PC-9 (cell line): ENCODE measurements at regions not wholly inside any gene's neighbourhood (a gene's known extent, or its start where the extent isn't known, plus 50 kb on each side); places are given as distances from the start of the nearest gene placed in this dataset.

ENCODE experiments used
- BruUV-seq: library from RNA; stranded (reverse); fragments of 400-500 nt; replicated peaks from 2 replicates; lab custom pipeline; 2021; lab: Mats Ljungman, UMichigan
- CTCF ChIA-PET: fragments of 300-600 bp; sonication (Branson Sonifier 250); formaldehyde crosslinking; loops from one replicate; lab custom pipeline; 2022; ENCODE audit warnings: antibody characterized with exemption; lab: Charles Lee
- POLR2A ChIA-PET: fragments of 300-600 bp; sonication (Branson Sonifier 250); formaldehyde crosslinking; loops from one replicate; lab custom pipeline; 2022; ENCODE audit warnings: antibody characterized with exemption; ENCODE audit not compliant: unreplicated experiment; lab: Charles Lee
- DNase-seq, 2 experiments: peaks; one replicate each; pipeline versions ENCODE4 v3.0.0 to v3.0.0-alpha.2; 2015 to 2022; ENCODE audit warnings: mixed read lengths in 1 of 2
- H2AFZ ChIP-seq: fragments of 200-600 bp; sonication (generic); 2 replicates; pipeline ENCODE4 v1.8.1; 2017; ENCODE audit warnings: antibody characterized with exemption
- H3F3A ChIP-seq: fragments of 200-600 bp; sonication (generic); 2 replicates; pipeline ENCODE4 v1.8.1; 2017; ENCODE audit warnings: antibody characterized with exemption, mild to moderate bottlenecking, low read depth; ENCODE audit not compliant: insufficient read depth
- H3K27ac ChIP-seq: fragments of 200-600 bp; sonication (generic); 2 replicates; pipeline ENCODE4 v1.6.1; 2016; ENCODE audit warnings: mixed run types
- H3K27me3 ChIP-seq: fragments of 200-600 bp; sonication (generic); 2 replicates; pipeline ENCODE4 v1.6.1; 2016; ENCODE audit warnings: low read depth, mixed run types; ENCODE audit not compliant: insufficient read depth
- H3K36me3 ChIP-seq: fragments of 200-600 bp; sonication (generic); 2 replicates; pipeline ENCODE4 v1.6.1; 2016; ENCODE audit warnings: low read depth, mixed run types
- H3K4me1 ChIP-seq: fragments of 200-600 bp; sonication (generic); replicated peaks from 2 replicates; pipeline ENCODE4 v1.6.1; 2016; ENCODE audit warnings: mixed run types; ENCODE audit not compliant: insufficient read depth
- H3K4me2 ChIP-seq: fragments of 200-600 bp; sonication (generic); 2 replicates; pipeline ENCODE4 v1.6.1; 2017; ENCODE audit warnings: mixed run types
- H3K4me3 ChIP-seq: fragments of 200-600 bp; sonication (generic); 2 replicates; pipeline ENCODE4 v1.6.1; 2016; ENCODE audit warnings: mixed run types
- H3K79me2 ChIP-seq: fragments of 200-600 bp; sonication (generic); 2 replicates; pipeline ENCODE4 v1.6.1; 2017; ENCODE audit warnings: low read depth, mixed run types
- H3K9me2 ChIP-seq: fragments of 200-600 bp; sonication (generic); 2 replicates; pipeline ENCODE4 v1.8.1; 2017; ENCODE audit warnings: mild to moderate bottlenecking; ENCODE audit not compliant: insufficient read depth
- H3K9me3 ChIP-seq: fragments of 200-600 bp; sonication (generic); 2 replicates; pipeline ENCODE4 v1.8.1; 2016; ENCODE audit warnings: low read depth; ENCODE audit not compliant: insufficient read depth
- H4K20me1 ChIP-seq: fragments of 200-600 bp; sonication (generic); 2 replicates; pipeline ENCODE4 v1.8.1; 2017; ENCODE audit not compliant: insufficient read depth
- CTCF ChIP-seq: fragments of 200-600 bp; sonication (generic); conservative IDR thresholded peaks from 2 replicates; pipeline ENCODE4 v1.6.1; 2017; ENCODE audit warnings: mixed run types, antibody characterized with exemption, mild to moderate bottlenecking, moderate library complexity
- EZH2 ChIP-seq: fragments of 200-600 bp; sonication (generic); IDR thresholded peaks from 2 replicates; pipeline ENCODE4 v1.8.0; 2017; ENCODE audit warnings: antibody characterized with exemption, low read depth
- intact Hi-C: fragments of 100-400 bp; cut with micrococcal nuclease; formaldehyde crosslinking; loops from one replicate; pipeline ENCODE4 v1.10.0; 2022; ENCODE audit not compliant: unreplicated experiment

GRCh38 chr3:159209459-159209858 is 407.6 kb downstream of the MFSD1 start:
- no peaks in the 10 kb centered on the region for H3K36me3 ChIP-seq
- no peaks in the 10 kb centered on the region; the same call in 1 of the 2 replicates for H3K9me2 ChIP-seq
- no peaks in the 10 kb centered on the region for H3K79me2 ChIP-seq
- no peaks in the 10 kb centered on the region for H4K20me1 ChIP-seq
- intact Hi-C loops, result no loop called here
- CTCF ChIA-PET, result no interaction called here
- H3K4me1 ChIP-seq, result peaks cover 6% of the 10 kb centered on the region; the same call in 1 of the 2 replicates
- BruUV-seq, result no TSS peak
- TF ChIP-seq EZH2, result no peak
- no peak for TF ChIP-seq CTCF
- no peak overlapping the region for H3K4me3 ChIP-seq
- no peak overlapping the region for H3K27ac ChIP-seq
- no peaks in the 10 kb centered on the region for H3K27me3 ChIP-seq
- H3F3A ChIP-seq, result no peaks in the 10 kb centered on the region
- H2AFZ ChIP-seq, result no peak overlapping the region
- H3K9me3 ChIP-seq, result no peaks in the 10 kb centered on the region
- H3K4me2 ChIP-seq, result no peak overlapping the region
- POLR2A ChIA-PET, result no interaction called here
- DNase-seq, result no peak

GRCh38 chr3:159210336-159210735 is 408.5 kb downstream of the MFSD1 start:
- Histone ChIP-seq H3K9me2 (no peaks in the 10 kb centered on the region; the same call in 1 of the 2 replicates), H3K4me2 (no peak overlapping the region), H2AFZ (no peak overlapping the region), H3K4me3 (no peak overlapping the region), H3K4me1 (peaks cover 11% of the 10 kb centered on the region; the same call in 1 of the 2 replicates), H3K36me3 (no peaks in the 10 kb centered on the region), H3K9me3 (no peaks in the 10 kb centered on the region), H3K27me3 (no peaks in the 10 kb centered on the region), H4K20me1 (no peaks in the 10 kb centered on the region), H3K27ac (no peak overlapping the region), H3F3A (no peaks in the 10 kb centered on the region), H3K79me2 (no peaks in the 10 kb centered on the region)
- TF ChIP-seq EZH2 (no peak), CTCF (no peak)
- CTCF ChIA-PET, result no interaction called here
- no peak for DNase-seq
- intact Hi-C loops, result no loop called here
- POLR2A ChIA-PET, result no interaction called here
- BruUV-seq, result no TSS peak

GRCh38 chr3:159216311-159216710 is 414.5 kb downstream of the MFSD1 start:
- DNase-seq, result no peak
- H3K79me2 ChIP-seq, result no peaks in the 10 kb centered on the region
- no peaks in the 10 kb centered on the region for H3F3A ChIP-seq
- no peaks in the 10 kb centered on the region for H3K36me3 ChIP-seq
- no peaks in the 10 kb centered on the region for H3K9me2 ChIP-seq
- H3K27ac ChIP-seq, result no peak overlapping the region
- ChIA-PET POLR2A (no interaction called here), CTCF (no interaction called here)
- no peaks in the 10 kb centered on the region for H3K27me3 ChIP-seq
- H4K20me1 ChIP-seq, result no peaks in the 10 kb centered on the region
- H2AFZ ChIP-seq, result no peak overlapping the region
- no peak overlapping the region for H3K4me3 ChIP-seq
- H3K9me3 ChIP-seq, result no peaks in the 10 kb centered on the region
- intact Hi-C loops, result no loop called here
- no peak for TF ChIP-seq EZH2
- no peak overlapping the region for H3K4me2 ChIP-seq
- no TSS peak for BruUV-seq
- H3K4me1 ChIP-seq, result peaks cover 11% of the 10 kb centered on the region; the same call in 1 of the 2 replicates

- Histone ChIP-seq H2AFZ (0 out of 2 replicates have a peak overlapping the region, but pooled peaks have one; percentile 6), H3K79me2 (no peaks in the 10 kb centered on the region), H3K27ac (no peak overlapping the region), H3K27me3 (no peaks in the 10 kb centered on the region), H3K4me3 (no peak overlapping the region), H3K9me2 (no peaks in the 10 kb centered on the region), H3K36me3 (no peaks in the 10 kb centered on the region), H3K4me1 (peaks cover 8% of the 10 kb centered on the region; the same call in 1 of the 2 replicates), H4K20me1 (no peaks in the 10 kb centered on the region), H3K4me2 (no peak overlapping the region), H3K9me3 (no peaks in the 10 kb centered on the region), H3F3A (no peaks in the 10 kb centered on the region)
- no TSS peak for BruUV-seq
- TF ChIP-seq CTCF, result no peak
- ChIA-PET CTCF (no interaction called here), POLR2A (no interaction called here)
- DNase-seq, result no peak
- intact Hi-C loops, result no loop called here
Measured at GRCh38 chr3:159219231-159219630, 417.4 kb downstream of the MFSD1 start.
